ENCODE measurements at regions not wholly inside any gene's neighbourhood (a gene's known extent, or its start where the extent isn't known, plus 50 kb on each side); places are given as distances from the start of the nearest gene placed in this dataset.

DNA sequence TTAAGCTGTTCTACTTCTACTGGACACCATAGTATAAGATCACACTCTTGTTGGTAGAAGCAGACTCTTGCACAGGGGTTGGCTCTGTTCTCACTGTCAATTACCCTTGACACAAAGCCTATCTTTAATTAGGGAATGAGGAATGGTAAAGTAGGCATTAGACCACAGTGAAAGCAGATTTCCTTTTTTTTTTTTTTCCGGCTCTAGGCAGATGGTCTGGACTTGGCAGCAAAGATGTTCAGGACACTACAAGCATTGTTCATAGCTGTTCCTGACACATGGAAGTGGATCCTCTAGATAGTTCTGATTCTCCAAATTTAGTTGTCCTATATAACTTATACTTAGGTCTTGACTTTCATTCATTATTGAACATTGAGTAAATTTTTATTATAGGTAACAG is 672.2 kb upstream of the CELF4 start:
- BruUV-seq (replicated peaks), result no TSS peak
- intact Hi-C loops (cut with micrococcal nuclease), result no loop called here
- POLR2A ChIA-PET (ENCODE audit: unreplicated experiment), result no interaction called here
- Histone ChIP-seq H3K9ac (ENCODE audit: low read length) (no peak overlapping the region), H3K27ac (ENCODE audit: low read length) (no peak overlapping the region), H4K20me1 (ENCODE audit: low read length) (no peaks in the 10 kb centered on the region), H3F3A (ENCODE audit: low read length, unreplicated experiment) (no peaks in the 10 kb centered on the region), H3K79me2 (ENCODE audit: low read length) (no peaks in the 10 kb centered on the region), H3K9me3 (ENCODE audit: low read length) (no peaks in the 10 kb centered on the region), H3K4me2 (ENCODE audit: low read length) (no peak overlapping the region), H3K36me3 (ENCODE audit: low read depth, low read length) (no peaks in the 10 kb centered on the region), H3K27me3 (ENCODE audit: low read length) (no peaks in the 10 kb centered on the region), H3K9me2 (replicated peaks; ENCODE audit: low read length) (no peaks in the 10 kb centered on the region), H2AFZ (ENCODE audit: low read length) (no peak overlapping the region), H3K4me3 (ENCODE audit: low read length) (no peak overlapping the region), H3K4me1 (ENCODE audit: insufficient read depth, low read length) (no peaks in the 10 kb centered on the region)
- DNase-seq, result no peak
- no peak for ATAC-seq
- TF ChIP-seq EZH2phosphoT487 (IDR thresholded peaks at IDR 0.05; ENCODE audit: borderline replicate concordance, low read length) (no peak), EZH2 (IDR thresholded peaks at IDR 0.05; ENCODE audit: low read length, unreplicated experiment) (no peak)
- TF ChIP-seq, protein P1, sequence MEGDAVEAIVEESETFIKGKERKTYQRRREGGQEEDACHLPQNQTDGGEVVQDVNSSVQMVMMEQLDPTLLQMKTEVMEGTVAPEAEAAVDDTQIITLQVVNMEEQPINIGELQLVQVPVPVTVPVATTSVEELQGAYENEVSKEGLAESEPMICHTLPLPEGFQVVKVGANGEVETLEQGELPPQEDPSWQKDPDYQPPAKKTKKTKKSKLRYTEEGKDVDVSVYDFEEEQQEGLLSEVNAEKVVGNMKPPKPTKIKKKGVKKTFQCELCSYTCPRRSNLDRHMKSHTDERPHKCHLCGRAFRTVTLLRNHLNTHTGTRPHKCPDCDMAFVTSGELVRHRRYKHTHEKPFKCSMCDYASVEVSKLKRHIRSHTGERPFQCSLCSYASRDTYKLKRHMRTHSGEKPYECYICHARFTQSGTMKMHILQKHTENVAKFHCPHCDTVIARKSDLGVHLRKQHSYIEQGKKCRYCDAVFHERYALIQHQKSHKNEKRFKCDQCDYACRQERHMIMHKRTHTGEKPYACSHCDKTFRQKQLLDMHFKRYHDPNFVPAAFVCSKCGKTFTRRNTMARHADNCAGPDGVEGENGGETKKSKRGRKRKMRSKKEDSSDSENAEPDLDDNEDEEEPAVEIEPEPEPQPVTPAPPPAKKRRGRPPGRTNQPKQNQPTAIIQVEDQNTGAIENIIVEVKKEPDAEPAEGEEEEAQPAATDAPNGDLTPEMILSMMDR (conservative IDR thresholded peaks at IDR 0.05; ENCODE audit: low read depth, low read length), result no peak
- CTCF ChIA-PET, result no interaction called here

DNA sequence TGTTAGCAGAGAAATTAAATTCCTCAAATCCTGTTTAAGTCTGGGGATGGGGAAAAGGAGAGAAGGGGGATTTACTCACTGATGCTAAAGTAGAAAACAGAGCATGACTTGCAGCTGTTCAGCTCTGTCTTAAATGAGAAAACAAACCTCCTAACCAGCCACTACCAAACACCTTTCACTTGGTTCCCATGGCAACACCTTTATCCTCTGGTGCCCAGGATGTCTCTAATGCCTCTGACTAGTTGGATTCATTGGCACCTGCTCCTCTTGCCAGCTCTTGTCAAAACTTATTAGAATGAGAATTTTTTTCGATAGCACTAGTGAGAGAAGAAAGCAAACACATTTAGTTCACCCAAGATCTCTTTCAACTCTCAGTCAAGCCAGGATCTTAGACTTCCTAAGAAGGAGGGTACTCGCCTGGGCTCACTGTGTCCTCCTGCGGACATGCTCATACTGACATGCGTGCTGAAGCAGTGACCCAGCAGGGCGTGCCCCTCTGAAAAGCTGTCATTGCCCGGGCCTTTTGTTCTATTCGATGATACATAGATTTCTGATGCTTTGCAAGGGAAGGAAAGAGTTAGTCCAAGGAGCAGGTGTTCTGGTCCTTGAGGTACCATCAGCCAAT is 656.0 kb upstream of the CELF4 start:
- no peak overlapping the region for H3K4me2 ChIP-seq (ENCODE audit: low read length)
- no peaks in the 10 kb centered on the region for H4K20me1 ChIP-seq (ENCODE audit: low read length)
- intact Hi-C loops (cut with micrococcal nuclease), result no loop called here
- H3K27me3 ChIP-seq (ENCODE audit: low read length), result no peaks in the 10 kb centered on the region
- no peak overlapping the region for H2AFZ ChIP-seq (ENCODE audit: low read length)
- ChIA-PET CTCF (no interaction called here), POLR2A (ENCODE audit: unreplicated experiment) (no interaction called here)
- no TSS peak for BruUV-seq (replicated peaks)
- TF ChIP-seq EZH2phosphoT487 (IDR thresholded peaks at IDR 0.05; ENCODE audit: borderline replicate concordance, low read length), result no peak
- TF ChIP-seq EZH2 (IDR thresholded peaks at IDR 0.05; ENCODE audit: low read length, unreplicated experiment), result no peak
- TF ChIP-seq, protein P1 (conservative IDR thresholded peaks at IDR 0.05; ENCODE audit: low read depth, low read length), result no peak
- H3K9me2 ChIP-seq (replicated peaks; ENCODE audit: low read length), result no peaks in the 10 kb centered on the region
- H3K4me1 ChIP-seq (ENCODE audit: insufficient read depth, low read length), result no peaks in the 10 kb centered on the region
- H3K9ac ChIP-seq (ENCODE audit: low read length), result no peak overlapping the region
- DNase-seq (no peak), ATAC-seq (no peak)
- H3K36me3 ChIP-seq (ENCODE audit: low read depth, low read length), result no peaks in the 10 kb centered on the region
- H3K4me3 ChIP-seq (ENCODE audit: low read length), result no peak overlapping the region
- no peaks in the 10 kb centered on the region for H3K9me3 ChIP-seq (ENCODE audit: low read length)
- H3K79me2 ChIP-seq (ENCODE audit: low read length), result no peaks in the 10 kb centered on the region
- H3F3A ChIP-seq (ENCODE audit: low read length, unreplicated experiment), result no peaks in the 10 kb centered on the region
- H3K27ac ChIP-seq (ENCODE audit: low read length), result no peak overlapping the region

DNA sequence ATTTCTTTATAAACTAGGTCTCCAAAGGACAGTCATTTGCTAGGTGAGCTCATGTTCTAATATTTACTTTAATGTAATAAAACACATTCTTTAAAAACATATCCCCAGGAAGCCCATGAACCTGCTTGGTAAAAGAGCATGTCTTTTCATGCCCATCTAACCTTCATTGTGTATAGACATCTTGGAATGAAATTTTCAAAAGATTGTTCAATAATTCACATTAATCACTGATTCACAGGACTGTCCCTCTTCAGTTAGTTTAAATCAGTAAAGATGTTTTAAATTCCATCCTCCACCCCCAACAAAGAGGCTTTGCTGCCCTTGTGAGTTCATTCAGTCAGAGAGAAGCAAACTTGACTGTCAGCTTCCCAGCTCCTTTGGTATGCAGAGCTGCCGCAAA is 633.4 kb upstream of the CELF4 start:
- Histone ChIP-seq H3K36me3 (ENCODE audit: low read depth, low read length) (no peaks in the 10 kb centered on the region), H3K27me3 (ENCODE audit: low read length) (no peaks in the 10 kb centered on the region), H3K79me2 (ENCODE audit: low read length) (no peaks in the 10 kb centered on the region), H3K9me3 (ENCODE audit: low read length) (no peaks in the 10 kb centered on the region), H3K4me2 (ENCODE audit: low read length) (no peak overlapping the region), H4K20me1 (ENCODE audit: low read length) (no peaks in the 10 kb centered on the region), H3F3A (ENCODE audit: low read length, unreplicated experiment) (no peaks in the 10 kb centered on the region), H3K27ac (ENCODE audit: low read length) (no peak overlapping the region), H2AFZ (ENCODE audit: low read length) (no peak overlapping the region), H3K4me1 (ENCODE audit: insufficient read depth, low read length) (no peaks in the 10 kb centered on the region), H3K9ac (ENCODE audit: low read length) (no peak overlapping the region), H3K9me2 (replicated peaks; ENCODE audit: low read length) (no peaks in the 10 kb centered on the region), H3K4me3 (ENCODE audit: low read length) (no peak overlapping the region)
- TF ChIP-seq, protein P1 (conservative IDR thresholded peaks at IDR 0.05; ENCODE audit: low read depth, low read length), result no peak
- TF ChIP-seq EZH2 (IDR thresholded peaks at IDR 0.05; ENCODE audit: low read length, unreplicated experiment), result no peak
- TF ChIP-seq EZH2phosphoT487 (IDR thresholded peaks at IDR 0.05; ENCODE audit: borderline replicate concordance, low read length), result no peak
- no TSS peak for BruUV-seq (replicated peaks)
- ChIA-PET CTCF (no interaction called here), POLR2A (ENCODE audit: unreplicated experiment) (no interaction called here)
- ATAC-seq (no peak), DNase-seq (no peak)
- intact Hi-C loops (cut with micrococcal nuclease), result no loop called here
